ENCODE measurements at regions not wholly inside any gene's neighbourhood (a gene's known extent, or its start where the extent isn't known, plus 50 kb on each side); places are given as distances from the start of the nearest gene placed in this dataset.

DNA sequence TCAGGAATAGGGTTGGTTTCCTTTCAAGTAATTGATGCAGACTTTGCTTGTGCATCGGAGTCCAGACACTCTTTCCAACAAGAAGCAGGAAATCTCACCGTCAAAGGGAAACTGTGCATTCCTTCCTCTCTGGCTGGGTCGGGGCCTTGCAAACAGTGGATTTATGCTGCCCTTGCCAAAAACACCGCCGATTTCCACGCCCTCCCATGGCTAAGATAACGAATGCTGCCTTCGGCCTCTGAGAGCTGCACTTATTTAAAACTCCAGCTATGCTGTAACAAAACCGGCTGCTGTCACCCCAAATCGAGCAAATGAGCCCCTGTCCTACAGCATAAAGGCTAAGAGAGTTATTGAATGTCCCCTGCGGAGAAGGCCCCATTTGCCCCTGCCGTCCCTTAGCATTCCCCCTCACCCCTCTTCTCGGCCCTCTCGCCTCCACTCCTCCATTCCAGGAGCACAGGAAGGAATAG, 275.5 kb upstream of the IRX5 start:
- no peak for DNase-seq
- in situ Hi-C loops (cut with HindIII; ENCODE audit: low pct_ligation_motif_present, low sequenced_read_pairs): no loop called here
- H3K27me3 ChIP-seq (replicated peaks): no peaks in the 10 kb centered on the region
- TF ChIP-seq, protein P1, sequence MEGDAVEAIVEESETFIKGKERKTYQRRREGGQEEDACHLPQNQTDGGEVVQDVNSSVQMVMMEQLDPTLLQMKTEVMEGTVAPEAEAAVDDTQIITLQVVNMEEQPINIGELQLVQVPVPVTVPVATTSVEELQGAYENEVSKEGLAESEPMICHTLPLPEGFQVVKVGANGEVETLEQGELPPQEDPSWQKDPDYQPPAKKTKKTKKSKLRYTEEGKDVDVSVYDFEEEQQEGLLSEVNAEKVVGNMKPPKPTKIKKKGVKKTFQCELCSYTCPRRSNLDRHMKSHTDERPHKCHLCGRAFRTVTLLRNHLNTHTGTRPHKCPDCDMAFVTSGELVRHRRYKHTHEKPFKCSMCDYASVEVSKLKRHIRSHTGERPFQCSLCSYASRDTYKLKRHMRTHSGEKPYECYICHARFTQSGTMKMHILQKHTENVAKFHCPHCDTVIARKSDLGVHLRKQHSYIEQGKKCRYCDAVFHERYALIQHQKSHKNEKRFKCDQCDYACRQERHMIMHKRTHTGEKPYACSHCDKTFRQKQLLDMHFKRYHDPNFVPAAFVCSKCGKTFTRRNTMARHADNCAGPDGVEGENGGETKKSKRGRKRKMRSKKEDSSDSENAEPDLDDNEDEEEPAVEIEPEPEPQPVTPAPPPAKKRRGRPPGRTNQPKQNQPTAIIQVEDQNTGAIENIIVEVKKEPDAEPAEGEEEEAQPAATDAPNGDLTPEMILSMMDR (IDR thresholded peaks at IDR 0.05; ENCODE audit: low read depth, low read length, missing control alignments): no peak
- no peak overlapping the region for H3K27ac ChIP-seq
- H3K36me3 ChIP-seq (replicated peaks): no peaks in the 10 kb centered on the region
- no peak overlapping the region for H3K4me3 ChIP-seq (ENCODE audit: low read depth, low read length)

DNA sequence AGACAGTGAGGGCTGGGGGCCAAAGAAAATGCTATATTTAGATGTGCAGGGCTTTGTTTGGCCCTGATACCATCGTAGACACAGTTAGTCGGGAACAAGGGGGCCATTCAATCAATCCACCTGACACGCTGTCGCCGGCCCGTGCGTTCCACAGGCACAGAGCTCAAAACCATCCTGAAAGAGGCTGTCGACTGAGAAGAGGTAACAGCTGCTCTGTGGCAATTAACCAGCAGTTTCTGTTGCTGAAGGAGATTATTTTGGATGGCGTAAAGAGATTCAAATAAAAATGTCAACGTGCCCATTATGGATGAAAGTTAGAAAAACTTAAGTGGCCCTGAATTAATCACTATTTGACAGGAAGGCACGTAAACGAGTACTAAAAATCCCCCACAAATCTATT, 276.2 kb upstream of the IRX5 start:
- Histone ChIP-seq H3K27me3 (replicated peaks) (no peaks in the 10 kb centered on the region), H3K4me3 (ENCODE audit: low read depth, low read length) (no peak overlapping the region), H3K27ac (no peak overlapping the region), H3K36me3 (replicated peaks) (no peaks in the 10 kb centered on the region)
- TF ChIP-seq, protein P1 (IDR thresholded peaks at IDR 0.05; ENCODE audit: low read depth, low read length, missing control alignments): no peak
- in situ Hi-C loops (cut with HindIII; ENCODE audit: low pct_ligation_motif_present, low sequenced_read_pairs): no loop called here
- DNase-seq: no peak

DNA sequence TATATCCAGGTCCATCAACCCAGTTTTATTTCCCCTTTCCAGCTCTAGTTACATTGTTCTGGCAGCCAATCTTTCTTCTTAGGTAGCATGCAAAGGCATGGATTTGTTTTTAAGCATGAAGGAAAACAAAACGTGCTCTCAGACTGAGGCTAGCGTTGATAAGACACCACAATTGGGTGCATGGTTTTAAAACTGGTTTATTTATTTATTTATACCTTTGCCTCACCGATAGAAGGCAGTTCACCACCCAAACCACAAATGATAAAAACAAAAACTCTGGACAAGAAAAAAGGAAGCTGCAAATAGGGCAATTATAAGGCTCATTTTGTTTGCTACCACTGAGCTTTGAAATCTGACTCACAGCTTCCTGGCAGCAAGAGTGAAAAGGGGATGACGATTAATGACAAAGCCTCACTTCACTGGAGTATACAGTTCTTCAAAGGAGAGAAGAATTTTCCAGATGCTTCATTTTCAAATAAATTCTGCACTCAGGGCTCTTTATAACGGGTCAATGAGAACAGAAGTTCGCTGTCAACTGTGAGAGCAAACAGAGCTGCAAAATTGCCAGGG, 278.4 kb upstream of the IRX5 start:
- Histone ChIP-seq H3K4me3 (ENCODE audit: low read depth, low read length) (no peak overlapping the region), H3K27ac (no peak overlapping the region), H3K27me3 (replicated peaks) (no peaks in the 10 kb centered on the region), H3K36me3 (replicated peaks) (no peaks in the 10 kb centered on the region)
- TF ChIP-seq, protein P1 (IDR thresholded peaks at IDR 0.05; ENCODE audit: low read depth, low read length, missing control alignments): no peak
- DNase-seq: no peak
- in situ Hi-C loops (cut with HindIII; ENCODE audit: low pct_ligation_motif_present, low sequenced_read_pairs): no loop called here

DNA sequence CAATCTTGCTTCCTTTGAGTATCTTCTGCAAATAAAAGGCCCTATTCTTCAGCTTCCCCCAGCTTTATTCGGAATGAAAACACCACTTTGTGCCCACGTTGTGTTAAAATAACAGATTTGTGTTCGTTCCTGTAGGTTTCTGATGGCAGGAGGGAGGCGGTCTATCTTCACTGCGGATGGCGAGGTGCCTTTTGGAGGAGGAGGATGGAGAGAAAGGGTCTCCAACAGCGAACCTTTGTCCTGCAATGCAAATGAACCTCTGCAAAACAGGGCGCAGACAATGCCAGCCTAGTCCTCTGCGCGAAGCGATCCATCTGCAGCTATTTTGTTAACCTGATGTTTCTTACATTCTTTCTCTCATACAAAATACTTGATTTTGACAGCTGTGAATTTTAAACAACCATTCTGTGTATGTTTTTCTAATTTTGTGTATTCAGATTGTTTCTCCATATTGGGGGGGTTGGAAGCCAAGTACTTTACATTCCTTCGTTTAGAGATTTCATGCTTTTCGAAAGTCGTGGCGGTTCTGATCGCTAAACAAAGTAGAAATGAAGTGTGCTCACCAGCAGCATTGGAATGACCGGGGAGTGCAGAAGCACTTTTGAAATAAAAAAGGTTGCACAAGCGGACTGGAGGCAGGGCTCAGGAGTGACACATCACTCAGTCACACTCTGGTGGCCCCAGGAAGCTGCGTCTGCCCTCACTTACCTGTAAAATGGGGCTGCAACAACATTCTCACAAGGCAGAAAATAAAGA, 279.0 kb upstream of the IRX5 start:
- TF ChIP-seq, protein P1 (IDR thresholded peaks at IDR 0.05; ENCODE audit: low read depth, low read length, missing control alignments): no peak
- in situ Hi-C loops (cut with HindIII; ENCODE audit: low pct_ligation_motif_present, low sequenced_read_pairs): no loop called here
- no peak overlapping the region for H3K4me3 ChIP-seq (ENCODE audit: low read depth, low read length)

DNA sequence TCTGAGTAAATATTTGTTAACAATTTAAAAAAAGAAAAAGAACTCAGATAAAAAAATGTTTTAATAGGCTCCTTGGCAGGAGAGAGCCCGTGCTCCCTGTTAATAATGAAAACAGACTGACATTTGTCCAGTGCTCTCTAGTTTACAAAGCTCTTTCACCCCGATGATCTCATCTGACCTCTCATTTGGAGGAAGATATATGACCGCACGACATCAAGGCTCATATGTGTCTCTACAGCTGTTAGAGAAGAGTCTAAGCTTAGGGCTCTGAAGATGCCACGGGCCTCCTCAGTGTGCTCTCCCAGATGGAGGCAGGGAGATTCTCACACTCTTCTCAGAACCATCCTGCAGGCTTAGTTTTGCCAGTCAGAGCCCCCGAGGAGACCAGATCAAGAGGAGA, 280.8 kb upstream of the IRX5 start:
- Histone ChIP-seq H3K27me3 (replicated peaks) (no peaks in the 10 kb centered on the region), H3K27ac (no peak overlapping the region), H3K36me3 (replicated peaks) (no peaks in the 10 kb centered on the region), H3K4me3 (ENCODE audit: low read depth, low read length) (no peak overlapping the region)
- DNase-seq: no peak
- TF ChIP-seq, protein P1 (IDR thresholded peaks at IDR 0.05; ENCODE audit: low read depth, low read length, missing control alignments): no peak
- in situ Hi-C loops (cut with HindIII; ENCODE audit: low pct_ligation_motif_present, low sequenced_read_pairs): no loop called here

More for the DNA sequence above, 279.0 kb upstream of the IRX5 start:
- H3K36me3 ChIP-seq (replicated peaks): no peaks in the 10 kb centered on the region
- H3K27ac ChIP-seq: no peak overlapping the region
- DNase-seq: no peak
- H3K27me3 ChIP-seq (replicated peaks): no peaks in the 10 kb centered on the region
